HG03103 (cell line): ENCODE measurements at regions not wholly inside any gene's neighbourhood (a gene's known extent, or its start where the extent isn't known, plus 50 kb on each side); places are given as distances from the start of the nearest gene placed in this dataset.

Source experiments
- ATAC-seq: cut with Tn5 transposase; IDR thresholded peaks from one replicate; pipeline ENCODE4 v1.9.1; 2021; ENCODE audit warnings: low read depth; ENCODE audit not compliant: unreplicated experiment

GRCh38 chr20:22005535-22005934 is 300.1 kb downstream of the PAX1 start:
- ATAC-seq, result no peak

- ATAC-seq, result no peak
Observed at GRCh38 chr20:22004946-22005345, 299.5 kb downstream of the PAX1 start.

GRCh38 chr20:22003680-22004079 is 298.2 kb downstream of the PAX1 start:
- no peak for ATAC-seq

GRCh38 chr20:22001886-22002285 is 296.4 kb downstream of the PAX1 start:
- ATAC-seq, result no peak

GRCh38 chr20:21995461-21995860 is 290.0 kb downstream of the PAX1 start:
- no peak for ATAC-seq

GRCh38 chr20:21994203-21994602 is 288.7 kb downstream of the PAX1 start:
- no peak for ATAC-seq

- no peak for ATAC-seq
Observed at GRCh38 chr20:21982559-21982958, 277.1 kb downstream of the PAX1 start.

GRCh38 chr20:21981597-21982344 is 276.3 kb downstream of the PAX1 start:
- ATAC-seq, result no peak

- ATAC-seq, result no peak
Observed at GRCh38 chr20:21981179-21981578, 275.7 kb downstream of the PAX1 start.

GRCh38 chr20:21971436-21971835 is 266.0 kb downstream of the PAX1 start:
- ATAC-seq, result no peak

GRCh38 chr20:21968486-21968885 is 263.0 kb downstream of the PAX1 start:
- no peak for ATAC-seq

GRCh38 chr20:21967481-21967880 is 262.0 kb downstream of the PAX1 start:
- ATAC-seq, result no peak

- ATAC-seq, result no peak
Observed at GRCh38 chr20:21956591-21956990, 251.1 kb downstream of the PAX1 start.

GRCh38 chr20:21947406-21947805 is 241.9 kb downstream of the PAX1 start:
- ATAC-seq, result no peak

- no peak for ATAC-seq
Observed at GRCh38 chr20:21944227-21944626, 238.8 kb downstream of the PAX1 start.

- no peak for ATAC-seq
Observed at GRCh38 chr20:21941941-21942805, 236.7 kb downstream of the PAX1 start.

GRCh38 chr20:21936720-21937380 is 231.4 kb downstream of the PAX1 start:
- no peak for ATAC-seq

- no peak for ATAC-seq
Observed at GRCh38 chr20:21936261-21936660, 230.8 kb downstream of the PAX1 start.

- no peak for ATAC-seq
Observed at GRCh38 chr20:21933526-21933925, 228.1 kb downstream of the PAX1 start.

GRCh38 chr20:21921251-21921650 is 215.8 kb downstream of the PAX1 start:
- ATAC-seq, result no peak

- ATAC-seq, result no peak
Observed at GRCh38 chr20:21920211-21920610, 214.7 kb downstream of the PAX1 start.
